ENCODE measurements at regions not wholly inside any gene's neighbourhood (a gene's known extent, or its start where the extent isn't known, plus 50 kb on each side); places are given as distances from the start of the nearest gene placed in this dataset.

GRCh38 chr18:54772056-54772455 is 56.2 kb upstream of the RAB27B start:
- TF ChIP-seq CTCF (conservative IDR thresholded peaks at IDR 0.05 in 1 of 2, IDR thresholded peaks at IDR 0.05 in 1 of 2; ENCODE audit: low read depth in 1 of 2, low read length in 2 of 2) (no peak), EZH2 (IDR thresholded peaks at IDR 0.05; ENCODE audit: low read length, missing control alignments) (no peak)

All from fibroblast of lung (primary cell).